ENCODE measurements at regions not wholly inside any gene's neighbourhood (a gene's known extent, or its start where the extent isn't known, plus 50 kb on each side); places are given as distances from the start of the nearest gene placed in this dataset.

- TF ChIP-seq, protein P1, sequence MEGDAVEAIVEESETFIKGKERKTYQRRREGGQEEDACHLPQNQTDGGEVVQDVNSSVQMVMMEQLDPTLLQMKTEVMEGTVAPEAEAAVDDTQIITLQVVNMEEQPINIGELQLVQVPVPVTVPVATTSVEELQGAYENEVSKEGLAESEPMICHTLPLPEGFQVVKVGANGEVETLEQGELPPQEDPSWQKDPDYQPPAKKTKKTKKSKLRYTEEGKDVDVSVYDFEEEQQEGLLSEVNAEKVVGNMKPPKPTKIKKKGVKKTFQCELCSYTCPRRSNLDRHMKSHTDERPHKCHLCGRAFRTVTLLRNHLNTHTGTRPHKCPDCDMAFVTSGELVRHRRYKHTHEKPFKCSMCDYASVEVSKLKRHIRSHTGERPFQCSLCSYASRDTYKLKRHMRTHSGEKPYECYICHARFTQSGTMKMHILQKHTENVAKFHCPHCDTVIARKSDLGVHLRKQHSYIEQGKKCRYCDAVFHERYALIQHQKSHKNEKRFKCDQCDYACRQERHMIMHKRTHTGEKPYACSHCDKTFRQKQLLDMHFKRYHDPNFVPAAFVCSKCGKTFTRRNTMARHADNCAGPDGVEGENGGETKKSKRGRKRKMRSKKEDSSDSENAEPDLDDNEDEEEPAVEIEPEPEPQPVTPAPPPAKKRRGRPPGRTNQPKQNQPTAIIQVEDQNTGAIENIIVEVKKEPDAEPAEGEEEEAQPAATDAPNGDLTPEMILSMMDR (IDR thresholded peaks at IDR 0.05; ENCODE audit: insufficient read depth, low read length, poor library complexity, severe bottlenecking), result no peak
- no peaks in the 10 kb centered on the region for H3K36me3 ChIP-seq (ENCODE audit: control insufficient read depth, insufficient read depth, low read length)
- H3K27me3 ChIP-seq (ENCODE audit: control insufficient read depth, insufficient read depth, low read length), result no peaks in the 10 kb centered on the region
- no peak for DNase-seq (ENCODE audit: low read depth)
- no peak overlapping the region for H3K4me3 ChIP-seq (ENCODE audit: low read depth, low read length)
Measured at GRCh38 chr5:158521995-158522394, 577.7 kb downstream of the EBF1 start.

- Histone ChIP-seq H3K36me3 (ENCODE audit: control insufficient read depth, insufficient read depth, low read length) (no peaks in the 10 kb centered on the region), H3K27me3 (ENCODE audit: control insufficient read depth, insufficient read depth, low read length) (no peaks in the 10 kb centered on the region), H3K4me3 (ENCODE audit: low read depth, low read length) (no peak overlapping the region)
- DNase-seq (ENCODE audit: low read depth), result no peak
- TF ChIP-seq, protein P1 (IDR thresholded peaks at IDR 0.05; ENCODE audit: insufficient read depth, low read length, poor library complexity, severe bottlenecking), result no peak
Measured at GRCh38 chr5:158519433-158520021, 580.2 kb downstream of the EBF1 start.

DNA sequence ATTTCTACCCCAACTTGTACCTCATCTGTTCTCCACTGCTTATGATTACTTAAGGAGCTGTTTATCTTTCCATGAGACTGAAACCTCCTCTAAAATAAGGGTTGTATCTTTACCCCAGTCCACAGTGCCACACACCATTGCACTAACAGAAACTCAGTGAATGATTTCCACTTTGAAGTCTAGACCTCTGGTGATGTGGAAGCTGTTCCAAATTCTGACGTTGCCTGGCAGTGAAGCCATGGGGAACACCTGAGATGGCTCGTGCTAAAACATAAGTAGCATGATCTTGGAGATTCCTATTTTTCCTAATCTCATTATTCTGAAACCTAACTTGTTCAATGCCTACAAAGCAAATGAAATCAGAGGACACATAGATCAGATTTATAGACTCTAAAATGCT, 583.2 kb downstream of the EBF1 start:
- no peak for DNase-seq (ENCODE audit: low read depth)
- TF ChIP-seq, protein P1 (IDR thresholded peaks at IDR 0.05; ENCODE audit: insufficient read depth, low read length, poor library complexity, severe bottlenecking), result no peak
- no peaks in the 10 kb centered on the region for H3K27me3 ChIP-seq (ENCODE audit: control insufficient read depth, insufficient read depth, low read length)
- no peaks in the 10 kb centered on the region for H3K36me3 ChIP-seq (ENCODE audit: control insufficient read depth, insufficient read depth, low read length)
- no peak overlapping the region for H3K4me3 ChIP-seq (ENCODE audit: low read depth, low read length)

DNA sequence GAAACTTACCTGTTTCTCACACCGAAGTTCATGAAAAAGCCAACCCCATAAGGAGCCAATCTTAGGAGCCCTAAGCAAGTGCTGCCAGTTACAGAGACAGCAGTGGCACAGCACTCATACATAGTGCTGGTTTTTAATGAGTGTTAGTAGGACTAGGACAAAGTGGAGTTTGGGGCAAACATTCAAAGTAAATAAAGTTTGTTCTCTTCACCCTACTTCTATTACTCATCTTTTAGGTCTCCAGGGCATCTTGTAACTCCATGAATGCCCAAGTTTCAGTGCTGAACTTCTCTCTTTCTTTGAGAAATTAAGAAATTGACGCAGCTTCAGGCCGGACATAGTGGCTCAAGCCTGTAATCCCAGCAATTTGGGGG, 584.7 kb downstream of the EBF1 start:
- TF ChIP-seq, protein P1 (IDR thresholded peaks at IDR 0.05; ENCODE audit: insufficient read depth, low read length, poor library complexity, severe bottlenecking), result no peak
- Histone ChIP-seq H3K4me3 (ENCODE audit: low read depth, low read length) (no peak overlapping the region), H3K36me3 (ENCODE audit: control insufficient read depth, insufficient read depth, low read length) (no peaks in the 10 kb centered on the region), H3K27me3 (ENCODE audit: control insufficient read depth, insufficient read depth, low read length) (no peaks in the 10 kb centered on the region)
- no peak for DNase-seq (ENCODE audit: low read depth)

DNA sequence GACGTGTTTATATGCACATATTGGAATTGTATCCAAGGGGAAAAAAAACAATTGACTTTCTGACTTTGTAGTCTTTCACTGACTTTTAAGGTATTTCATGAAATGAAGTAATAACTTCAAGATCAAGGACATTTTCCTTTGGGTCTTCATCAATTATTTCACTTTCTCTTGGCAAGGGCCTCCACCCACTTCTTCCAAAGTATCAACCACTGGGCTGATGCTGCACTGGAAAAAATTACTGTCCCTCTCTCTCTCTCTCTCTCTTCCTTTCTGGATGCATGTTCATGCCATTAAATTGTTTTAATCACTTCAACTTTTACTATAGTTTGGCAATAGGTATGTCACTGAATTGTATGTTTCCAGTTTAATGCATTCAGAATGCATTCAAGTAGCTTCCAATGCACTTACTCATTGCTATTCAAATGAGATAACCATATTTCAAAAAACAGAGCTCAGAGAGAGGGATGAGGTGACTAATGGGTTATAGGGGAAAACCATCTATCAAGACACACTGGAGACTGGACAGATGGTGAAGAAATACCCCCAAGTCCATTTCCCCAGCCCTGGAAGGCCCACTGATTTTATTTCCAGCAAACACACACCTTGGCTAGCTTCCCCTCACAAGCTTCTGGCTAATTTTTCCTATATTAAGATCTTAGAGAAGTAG, 585.3 kb downstream of the EBF1 start:
- Histone ChIP-seq H3K27me3 (ENCODE audit: control insufficient read depth, insufficient read depth, low read length) (no peaks in the 10 kb centered on the region), H3K36me3 (ENCODE audit: control insufficient read depth, insufficient read depth, low read length) (no peaks in the 10 kb centered on the region), H3K4me3 (ENCODE audit: low read depth, low read length) (no peak overlapping the region)
- no peak for DNase-seq (ENCODE audit: low read depth)
- TF ChIP-seq, protein P1 (IDR thresholded peaks at IDR 0.05; ENCODE audit: insufficient read depth, low read length, poor library complexity, severe bottlenecking), result no peak
